PC-9 (cell line): ENCODE measurements at regions not wholly inside any gene's neighbourhood (a gene's known extent, or its start where the extent isn't known, plus 50 kb on each side); places are given as distances from the start of the nearest gene placed in this dataset.

ENCODE experiments used
- BruUV-seq: library from RNA; stranded (reverse); fragments of 400-500 nt; replicated peaks from 2 replicates; lab custom pipeline; 2021; lab: Mats Ljungman, UMichigan
- CTCF ChIA-PET: fragments of 300-600 bp; sonication (Branson Sonifier 250); formaldehyde crosslinking; loops from one replicate; lab custom pipeline; 2022; ENCODE audit warnings: antibody characterized with exemption; lab: Charles Lee
- POLR2A ChIA-PET: fragments of 300-600 bp; sonication (Branson Sonifier 250); formaldehyde crosslinking; loops from one replicate; lab custom pipeline; 2022; ENCODE audit warnings: antibody characterized with exemption; ENCODE audit not compliant: unreplicated experiment; lab: Charles Lee
- DNase-seq, 2 experiments: peaks; one replicate each; pipeline versions ENCODE4 v3.0.0 to v3.0.0-alpha.2; 2015 to 2022; ENCODE audit warnings: mixed read lengths in 1 of 2
- H2AFZ ChIP-seq: fragments of 200-600 bp; sonication (generic); 2 replicates; pipeline ENCODE4 v1.8.1; 2017; ENCODE audit warnings: antibody characterized with exemption
- H3F3A ChIP-seq: fragments of 200-600 bp; sonication (generic); 2 replicates; pipeline ENCODE4 v1.8.1; 2017; ENCODE audit warnings: antibody characterized with exemption, mild to moderate bottlenecking, low read depth; ENCODE audit not compliant: insufficient read depth
- H3K27ac ChIP-seq: fragments of 200-600 bp; sonication (generic); 2 replicates; pipeline ENCODE4 v1.6.1; 2016; ENCODE audit warnings: mixed run types
- H3K27me3 ChIP-seq: fragments of 200-600 bp; sonication (generic); 2 replicates; pipeline ENCODE4 v1.6.1; 2016; ENCODE audit warnings: low read depth, mixed run types; ENCODE audit not compliant: insufficient read depth
- H3K36me3 ChIP-seq: fragments of 200-600 bp; sonication (generic); 2 replicates; pipeline ENCODE4 v1.6.1; 2016; ENCODE audit warnings: low read depth, mixed run types
- H3K4me1 ChIP-seq: fragments of 200-600 bp; sonication (generic); replicated peaks from 2 replicates; pipeline ENCODE4 v1.6.1; 2016; ENCODE audit warnings: mixed run types; ENCODE audit not compliant: insufficient read depth
- H3K4me2 ChIP-seq: fragments of 200-600 bp; sonication (generic); 2 replicates; pipeline ENCODE4 v1.6.1; 2017; ENCODE audit warnings: mixed run types
- H3K4me3 ChIP-seq: fragments of 200-600 bp; sonication (generic); 2 replicates; pipeline ENCODE4 v1.6.1; 2016; ENCODE audit warnings: mixed run types
- H3K79me2 ChIP-seq: fragments of 200-600 bp; sonication (generic); 2 replicates; pipeline ENCODE4 v1.6.1; 2017; ENCODE audit warnings: low read depth, mixed run types
- H3K9me2 ChIP-seq: fragments of 200-600 bp; sonication (generic); 2 replicates; pipeline ENCODE4 v1.8.1; 2017; ENCODE audit warnings: mild to moderate bottlenecking; ENCODE audit not compliant: insufficient read depth
- H3K9me3 ChIP-seq: fragments of 200-600 bp; sonication (generic); 2 replicates; pipeline ENCODE4 v1.8.1; 2016; ENCODE audit warnings: low read depth; ENCODE audit not compliant: insufficient read depth
- H4K20me1 ChIP-seq: fragments of 200-600 bp; sonication (generic); 2 replicates; pipeline ENCODE4 v1.8.1; 2017; ENCODE audit not compliant: insufficient read depth
- CTCF ChIP-seq: fragments of 200-600 bp; sonication (generic); conservative IDR thresholded peaks from 2 replicates; pipeline ENCODE4 v1.6.1; 2017; ENCODE audit warnings: mixed run types, antibody characterized with exemption, mild to moderate bottlenecking, moderate library complexity
- EZH2 ChIP-seq: fragments of 200-600 bp; sonication (generic); IDR thresholded peaks from 2 replicates; pipeline ENCODE4 v1.8.0; 2017; ENCODE audit warnings: antibody characterized with exemption, low read depth
- intact Hi-C: fragments of 100-400 bp; cut with micrococcal nuclease; formaldehyde crosslinking; loops from one replicate; pipeline ENCODE4 v1.10.0; 2022; ENCODE audit not compliant: unreplicated experiment

GRCh38 chr5:154565123-154565522, 87.1 kb upstream of the HAND1 start:
- Histone ChIP-seq H2AFZ (no peak overlapping the region), H3K4me2 (no peak overlapping the region), H3K79me2 (no peaks in the 10 kb centered on the region), H3K9me2 (no peaks in the 10 kb centered on the region), H3K27me3 (no peaks in the 10 kb centered on the region), H3K4me3 (no peak overlapping the region), H4K20me1 (no peaks in the 10 kb centered on the region), H3F3A (no peaks in the 10 kb centered on the region), H3K9me3 (no peaks in the 10 kb centered on the region), H3K27ac (no peak overlapping the region), H3K36me3 (no peaks in the 10 kb centered on the region), H3K4me1 (no peaks in the 10 kb centered on the region)
- BruUV-seq = no TSS peak
- ChIA-PET CTCF (interaction anchor here (0.8 kb wide), 1 partner anchor 54 kb away, joined by 7 read pairs; no protein-coding TSS in a partner anchor), POLR2A (no interaction called here)
- intact Hi-C loops = no loop called here
- TF ChIP-seq EZH2 (no peak), CTCF (no peak)
- DNase-seq = no peak

GRCh38 chr5:154562244-154562880, 84.3 kb upstream of the HAND1 start:
- Histone ChIP-seq H3K36me3 (no peaks in the 10 kb centered on the region), H3K79me2 (no peaks in the 10 kb centered on the region), H3K9me3 (no peaks in the 10 kb centered on the region), H3K27ac (no peak overlapping the region), H3K27me3 (no peaks in the 10 kb centered on the region), H2AFZ (no peak overlapping the region), H4K20me1 (no peaks in the 10 kb centered on the region), H3K9me2 (0 out of 2 replicates have a peak, but pooled peaks cover under 1% of the 10 kb centered on the region), H3K4me1 (no peaks in the 10 kb centered on the region), H3F3A (no peaks in the 10 kb centered on the region), H3K4me2 (no peak overlapping the region), H3K4me3 (no peak overlapping the region)
- TF ChIP-seq CTCF = no peak
- TF ChIP-seq EZH2 = no peak
- no TSS peak for BruUV-seq
- intact Hi-C loops = no loop called here
- ChIA-PET CTCF (no interaction called here), POLR2A (no interaction called here)
- DNase-seq = no peak

- H2AFZ ChIP-seq = no peak overlapping the region
- no peaks in the 10 kb centered on the region for H3K27me3 ChIP-seq
- H4K20me1 ChIP-seq = no peaks in the 10 kb centered on the region
- POLR2A ChIA-PET = no interaction called here
- no peak overlapping the region for H3K4me2 ChIP-seq
- CTCF ChIA-PET = no interaction called here
- TF ChIP-seq EZH2 (no peak), CTCF (no peak)
- H3K36me3 ChIP-seq = no peaks in the 10 kb centered on the region
- H3K9me2 ChIP-seq = 0 out of 2 replicates have a peak, but pooled peaks cover 2% of the 10 kb centered on the region
- H3K27ac ChIP-seq = no peak overlapping the region
- intact Hi-C loops = no loop called here
- no peaks in the 10 kb centered on the region for H3K79me2 ChIP-seq
- H3K4me3 ChIP-seq = no peak overlapping the region
- no peaks in the 10 kb centered on the region for H3K9me3 ChIP-seq
- DNase-seq = no peak
- H3K4me1 ChIP-seq = no peaks in the 10 kb centered on the region
- BruUV-seq = no TSS peak
- no peaks in the 10 kb centered on the region for H3F3A ChIP-seq
Observed at GRCh38 chr5:154559398-154560276, 81.6 kb upstream of the HAND1 start.
